Right lobe of liver (tissue), 4 donors: ENCODE measurements at regions not wholly inside any gene's neighbourhood (a gene's known extent, or its start where the extent isn't known, plus 50 kb on each side); places are given as distances from the start of the nearest gene placed in this dataset.

Experiments
- POLR2A ChIP-seq: fragments of 450-650 bp; IDR thresholded peaks from one replicate; pipeline ENCODE4 v1.6.1; 2017; ENCODE audit warnings: antibody characterized with exemption, mild to moderate bottlenecking
- TF ChIP-seq, protein P1 (sequence below), 4 donors: fragments of 200-600 bp in 3 of 4; fragments of 450-650 bp in 1 of 4; IDR thresholded peaks; one replicate each; pipeline versions ENCODE4 v1.5.1 to v1.8.0; 2016 to 2022; ENCODE audit warnings: antibody characterized with exemption in 4 of 4, mild to moderate bottlenecking in 2 of 4
- donor health status: DM: no; HTN: no; CAD: no.
- donor health status: DM: no; HTN: no; CAD: no.
- donor health status: DM: no; HTN: yes; CAD: no.

- TF ChIP-seq POLR2A = no peak
- TF ChIP-seq, protein P1, sequence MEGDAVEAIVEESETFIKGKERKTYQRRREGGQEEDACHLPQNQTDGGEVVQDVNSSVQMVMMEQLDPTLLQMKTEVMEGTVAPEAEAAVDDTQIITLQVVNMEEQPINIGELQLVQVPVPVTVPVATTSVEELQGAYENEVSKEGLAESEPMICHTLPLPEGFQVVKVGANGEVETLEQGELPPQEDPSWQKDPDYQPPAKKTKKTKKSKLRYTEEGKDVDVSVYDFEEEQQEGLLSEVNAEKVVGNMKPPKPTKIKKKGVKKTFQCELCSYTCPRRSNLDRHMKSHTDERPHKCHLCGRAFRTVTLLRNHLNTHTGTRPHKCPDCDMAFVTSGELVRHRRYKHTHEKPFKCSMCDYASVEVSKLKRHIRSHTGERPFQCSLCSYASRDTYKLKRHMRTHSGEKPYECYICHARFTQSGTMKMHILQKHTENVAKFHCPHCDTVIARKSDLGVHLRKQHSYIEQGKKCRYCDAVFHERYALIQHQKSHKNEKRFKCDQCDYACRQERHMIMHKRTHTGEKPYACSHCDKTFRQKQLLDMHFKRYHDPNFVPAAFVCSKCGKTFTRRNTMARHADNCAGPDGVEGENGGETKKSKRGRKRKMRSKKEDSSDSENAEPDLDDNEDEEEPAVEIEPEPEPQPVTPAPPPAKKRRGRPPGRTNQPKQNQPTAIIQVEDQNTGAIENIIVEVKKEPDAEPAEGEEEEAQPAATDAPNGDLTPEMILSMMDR (IDR thresholded peaks at IDR 0.05) = no peak
These were observed 140.5 kb upstream of the HNRNPA3 start for GRCh38 chr2:177072090-177072489.
